Erythroblast (primary cell): ENCODE measurements at regions not wholly inside any gene's neighbourhood (a gene's known extent, or its start where the extent isn't known, plus 50 kb on each side); places are given as distances from the start of the nearest gene placed in this dataset.

Experiments used
- DNase-seq, 2 experiments: peaks; one replicate each; lab custom pipeline; 2025; lab: John Stamatoyannopoulos, UW
- GATA1 ChIP-seq: IDR thresholded peaks from 2 replicates; pipeline ENCODE4 v1.6.1; 2011; ENCODE audit warnings: low read depth, mild to moderate bottlenecking, control low read depth, low read length, moderate library complexity
- POLR2A ChIP-seq: IDR thresholded peaks from 2 replicates; pipeline ENCODE4 v1.6.1; 2011; ENCODE audit warnings: mild to moderate bottlenecking, low read length

DNA sequence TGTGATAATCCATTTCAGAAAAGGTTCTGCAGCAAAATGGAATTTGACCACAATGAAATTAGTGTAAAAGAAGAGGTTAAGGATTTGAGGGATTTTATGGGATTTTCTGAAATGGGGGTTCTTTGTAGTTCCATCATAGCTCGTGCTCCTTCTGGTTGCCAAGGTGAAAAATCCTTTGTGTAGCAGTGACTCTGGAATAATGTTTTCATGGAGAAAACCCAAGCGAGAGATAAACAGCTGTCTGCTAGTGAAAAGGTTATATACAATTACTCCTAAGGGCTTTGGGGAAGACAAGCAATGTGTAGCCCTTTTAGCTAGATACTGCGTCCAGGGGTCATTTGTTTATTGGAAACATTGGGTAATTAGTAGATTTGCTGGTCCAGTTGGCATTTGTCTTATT is 453.2 kb upstream of the DEPDC1 start:
- no peak for DNase-seq
- TF ChIP-seq GATA1: no peak
- no peak for TF ChIP-seq POLR2A

DNA sequence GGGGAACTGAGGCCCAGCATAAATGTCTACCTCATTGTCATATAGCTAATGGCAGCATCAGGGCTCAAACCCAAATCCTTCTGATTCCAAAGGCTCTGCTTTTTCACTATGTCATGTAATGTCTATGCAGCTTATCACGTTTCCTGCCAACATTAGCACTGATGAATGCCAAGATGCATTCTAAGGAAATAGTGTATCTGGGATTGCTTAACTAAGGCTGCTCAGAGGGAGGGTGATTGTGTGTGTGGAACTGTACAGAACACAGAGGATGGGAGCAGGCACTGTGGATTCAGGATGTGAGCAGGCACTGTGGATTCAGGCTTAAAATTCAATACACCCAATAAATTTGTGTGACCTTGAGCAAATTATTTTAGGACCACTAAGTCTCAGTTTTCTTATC is 456.4 kb upstream of the DEPDC1 start:
- TF ChIP-seq POLR2A (no peak), GATA1 (no peak)
- DNase-seq: no peak

DNA sequence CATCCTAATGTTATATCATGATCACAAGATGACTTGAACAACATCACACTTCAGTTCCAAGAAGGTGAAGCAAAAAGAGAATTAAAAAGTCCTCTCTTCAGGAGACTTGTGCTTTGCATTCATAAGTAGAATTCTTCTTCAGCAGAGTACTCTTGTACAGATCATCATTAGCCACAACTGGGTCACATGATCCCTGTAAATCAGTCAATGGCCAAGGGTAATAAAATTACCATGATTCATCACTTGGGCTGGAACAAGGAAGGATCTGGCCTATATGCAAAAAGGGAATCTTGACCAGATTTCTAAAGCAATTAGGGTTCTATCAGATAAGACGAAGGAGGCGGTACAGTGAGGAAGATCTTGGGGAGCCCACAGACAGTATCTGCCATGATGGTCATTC is 458.0 kb upstream of the DEPDC1 start:
- DNase-seq: no peak
- TF ChIP-seq GATA1: no peak
- no peak for TF ChIP-seq POLR2A

DNA sequence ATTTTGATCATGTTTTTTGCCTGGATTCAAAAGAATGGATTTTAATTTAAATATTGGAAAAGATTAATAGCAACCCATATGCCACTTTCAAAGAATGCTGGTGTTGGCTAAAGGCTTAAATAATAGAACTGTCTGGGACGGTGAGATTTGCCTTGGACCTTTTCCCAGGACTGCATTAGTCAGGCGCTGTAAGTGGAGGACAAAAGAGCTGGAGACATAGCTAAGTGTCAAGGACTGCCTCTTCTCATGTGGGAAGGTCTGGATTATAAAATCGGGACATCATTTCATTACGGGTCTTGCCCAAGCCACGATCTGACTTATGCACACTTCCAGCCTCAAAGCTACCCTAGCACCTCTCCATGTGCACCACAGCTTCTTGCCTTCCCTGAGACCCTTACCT is 458.5 kb upstream of the DEPDC1 start:
- TF ChIP-seq GATA1: no peak
- TF ChIP-seq POLR2A: no peak
- DNase-seq: no peak

DNA sequence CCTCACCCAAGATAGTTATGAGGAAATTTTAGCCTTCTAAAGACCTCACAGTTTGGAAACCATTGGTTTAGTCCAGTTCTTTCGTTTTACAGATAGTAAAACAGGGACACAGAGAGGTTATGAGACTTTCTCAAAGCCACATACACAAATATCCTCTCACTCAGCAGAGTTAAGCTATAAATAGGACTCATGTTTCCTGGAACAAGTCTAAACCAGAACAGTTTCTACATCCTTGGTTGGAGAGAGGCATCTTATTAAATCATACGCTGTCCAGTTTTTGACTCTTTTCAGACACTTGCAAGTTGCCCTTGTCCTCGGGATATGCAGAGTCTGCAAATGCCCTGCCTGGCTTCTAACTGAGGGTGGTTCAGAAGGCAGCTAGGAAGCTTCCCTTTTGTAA is 462.1 kb upstream of the DEPDC1 start:
- DNase-seq: no peak
- TF ChIP-seq GATA1: no peak
- no peak for TF ChIP-seq POLR2A

DNA sequence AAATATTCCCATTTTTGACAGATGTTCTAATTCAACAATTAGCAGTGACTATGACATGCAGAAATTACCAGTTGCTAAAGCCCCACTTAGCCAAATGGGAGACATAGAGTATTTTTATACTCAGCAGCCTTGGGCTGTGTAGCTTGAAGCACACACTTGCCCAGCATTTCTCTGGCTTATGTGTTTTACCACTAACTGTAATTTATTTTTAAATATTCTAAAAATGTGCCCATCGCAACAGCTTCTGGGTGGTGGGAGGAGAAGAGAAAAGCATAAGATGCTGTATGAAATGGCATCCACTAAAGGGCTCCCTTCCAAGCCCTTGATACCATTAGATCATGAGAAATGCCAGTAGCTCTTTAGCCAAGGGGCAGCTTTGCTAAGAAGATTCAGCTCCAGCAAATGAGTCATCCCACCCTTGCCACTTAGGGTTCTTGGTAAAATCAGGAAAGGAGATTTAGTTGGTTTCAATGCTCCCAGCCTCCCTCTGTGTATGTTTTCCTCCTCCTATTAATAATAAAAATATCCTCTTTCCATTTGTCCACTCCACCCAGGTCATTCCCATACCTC is 462.7 kb upstream of the DEPDC1 start:
- DNase-seq: no peak
- no peak for TF ChIP-seq GATA1
- no peak for TF ChIP-seq POLR2A

DNA sequence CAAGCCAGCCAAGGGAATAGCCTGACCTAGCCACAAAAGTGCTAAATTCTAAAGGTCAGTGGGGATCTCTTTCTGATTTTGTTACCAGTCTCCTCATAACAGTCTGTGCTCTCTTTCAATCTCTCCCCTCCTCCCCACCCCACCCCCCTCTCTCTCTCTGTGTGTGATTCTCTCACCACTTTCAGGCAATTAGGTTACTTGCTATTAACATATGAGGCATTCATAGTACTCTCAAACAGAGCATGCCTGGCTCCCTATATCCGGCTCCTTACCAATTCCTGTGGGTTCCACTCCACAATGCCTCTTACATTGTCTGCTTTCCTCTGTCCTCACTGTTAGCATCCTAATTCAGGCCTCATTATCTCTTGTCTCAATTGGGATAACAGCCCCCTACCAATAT is 464.3 kb upstream of the DEPDC1 start:
- TF ChIP-seq POLR2A (no peak), GATA1 (no peak)
- DNase-seq: no peak

DNA sequence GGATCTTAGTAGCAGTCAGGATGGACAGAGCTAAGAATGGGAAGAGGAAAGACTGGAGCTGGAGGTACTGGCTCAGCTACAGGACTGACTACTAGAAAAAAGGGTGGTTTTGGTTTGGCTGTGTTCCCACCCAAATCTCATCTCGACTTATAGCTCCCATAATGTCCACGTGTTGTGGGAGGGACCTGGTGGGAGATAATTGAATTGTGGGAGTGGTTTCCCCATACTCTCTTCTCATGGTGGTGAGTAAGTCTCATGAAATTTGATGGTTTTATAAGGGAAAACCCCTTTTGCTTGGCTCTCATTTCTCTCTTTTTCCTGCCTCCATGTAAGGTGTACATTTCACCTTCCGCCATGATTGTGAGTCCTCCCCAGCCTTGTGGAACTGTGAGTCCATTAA is 466.5 kb upstream of the DEPDC1 start:
- no peak for DNase-seq
- TF ChIP-seq POLR2A: no peak
- TF ChIP-seq GATA1: no peak

DNA sequence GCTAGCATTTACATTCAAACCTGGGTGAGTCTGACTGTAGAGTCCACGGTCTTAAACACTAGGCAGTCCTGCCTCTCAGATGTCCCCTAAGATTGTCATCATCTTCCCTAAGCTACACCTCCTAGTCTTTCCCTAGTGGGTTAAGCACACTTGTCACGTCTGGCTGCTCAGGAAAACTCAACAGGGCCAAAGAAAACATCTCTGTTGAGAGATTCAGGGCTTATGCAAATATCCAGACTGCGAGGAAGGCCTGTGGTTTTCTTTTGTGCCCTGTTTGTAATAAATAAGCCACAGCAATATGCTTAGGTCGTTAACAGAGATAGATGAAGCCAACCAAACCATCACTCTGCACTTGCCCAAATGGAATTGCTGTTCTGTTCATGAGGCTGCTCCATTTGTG is 472.6 kb upstream of the DEPDC1 start:
- TF ChIP-seq POLR2A (no peak), GATA1 (no peak)
- DNase-seq: no peak

DNA sequence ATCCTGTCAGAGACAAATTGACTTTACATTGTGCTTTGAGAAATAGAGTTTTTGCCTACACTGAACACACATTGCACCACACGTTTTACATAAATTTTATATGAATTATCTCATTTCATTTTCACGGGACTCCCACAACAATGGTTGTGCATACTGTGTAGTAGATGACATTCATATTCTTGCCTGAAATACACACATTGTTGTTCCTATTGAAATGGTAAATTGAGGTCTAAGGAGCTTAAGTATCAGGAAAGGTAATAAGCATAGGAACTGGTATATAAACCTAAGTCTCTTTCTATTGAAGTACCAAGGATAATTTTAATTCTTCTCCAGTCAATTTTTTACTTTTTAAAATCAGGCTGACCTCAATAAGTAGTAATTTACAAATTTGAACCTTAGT is 473.7 kb upstream of the DEPDC1 start:
- DNase-seq: no peak
- TF ChIP-seq POLR2A (no peak), GATA1 (no peak)

DNA sequence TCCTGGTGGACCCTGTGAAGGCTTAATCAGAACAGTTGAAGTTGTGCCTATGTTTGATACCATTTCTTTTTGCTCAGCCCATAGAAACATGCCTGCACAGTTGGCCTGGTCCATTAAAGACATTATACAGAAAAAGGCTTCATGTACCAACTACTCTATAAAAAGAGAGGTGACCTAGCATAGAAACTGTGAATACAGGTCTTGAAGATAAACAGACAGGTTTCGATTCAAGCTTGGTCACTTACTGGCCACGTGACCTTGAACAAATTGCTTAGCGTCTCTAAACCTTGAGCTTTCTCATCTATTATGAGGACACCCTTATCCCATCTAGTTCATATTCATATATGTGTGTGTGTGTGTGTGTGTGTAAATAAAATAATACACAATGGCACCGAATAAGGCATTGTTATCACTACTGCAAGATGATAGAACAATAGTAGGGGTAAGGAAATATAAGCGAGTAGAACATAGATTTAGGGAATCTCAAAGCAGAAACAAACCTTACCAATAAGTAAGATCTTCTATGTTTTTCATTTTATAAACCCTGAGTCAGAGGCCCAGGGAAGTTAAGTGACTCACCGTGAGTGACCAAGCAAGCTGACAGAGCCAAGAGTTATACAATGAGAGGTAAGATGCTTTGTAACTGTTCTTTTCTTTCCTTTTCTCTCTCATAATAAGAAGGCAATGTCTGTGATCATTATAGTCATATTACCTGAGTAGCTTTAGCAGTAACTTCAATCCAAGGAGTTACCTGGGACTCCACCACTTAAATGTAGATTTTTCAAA is 476.8 kb upstream of the DEPDC1 start:
- DNase-seq: peak in 1 of 2 experiments; percentile 2
- TF ChIP-seq GATA1 (no peak), POLR2A (no peak)

DNA sequence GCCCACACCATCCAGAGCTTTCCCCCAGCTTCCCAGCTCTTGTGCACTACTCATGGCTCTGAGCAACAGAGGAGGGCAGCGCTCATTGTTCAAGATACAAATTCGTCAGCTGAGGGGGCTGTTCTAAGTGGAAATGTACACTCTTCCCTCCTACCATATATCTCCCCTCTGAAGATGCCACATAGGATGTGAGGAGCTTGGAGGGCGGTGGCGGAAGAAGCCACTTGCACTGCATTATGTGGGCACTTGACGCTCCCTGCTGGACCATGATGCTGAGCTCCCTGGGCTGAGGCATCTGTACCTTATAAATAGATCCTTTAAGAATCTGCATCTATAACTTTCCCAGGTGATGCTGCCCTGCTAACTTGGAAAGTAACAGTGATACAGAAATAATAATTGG is 477.6 kb upstream of the DEPDC1 start:
- no peak for DNase-seq
- TF ChIP-seq GATA1 (no peak), POLR2A (no peak)

DNA sequence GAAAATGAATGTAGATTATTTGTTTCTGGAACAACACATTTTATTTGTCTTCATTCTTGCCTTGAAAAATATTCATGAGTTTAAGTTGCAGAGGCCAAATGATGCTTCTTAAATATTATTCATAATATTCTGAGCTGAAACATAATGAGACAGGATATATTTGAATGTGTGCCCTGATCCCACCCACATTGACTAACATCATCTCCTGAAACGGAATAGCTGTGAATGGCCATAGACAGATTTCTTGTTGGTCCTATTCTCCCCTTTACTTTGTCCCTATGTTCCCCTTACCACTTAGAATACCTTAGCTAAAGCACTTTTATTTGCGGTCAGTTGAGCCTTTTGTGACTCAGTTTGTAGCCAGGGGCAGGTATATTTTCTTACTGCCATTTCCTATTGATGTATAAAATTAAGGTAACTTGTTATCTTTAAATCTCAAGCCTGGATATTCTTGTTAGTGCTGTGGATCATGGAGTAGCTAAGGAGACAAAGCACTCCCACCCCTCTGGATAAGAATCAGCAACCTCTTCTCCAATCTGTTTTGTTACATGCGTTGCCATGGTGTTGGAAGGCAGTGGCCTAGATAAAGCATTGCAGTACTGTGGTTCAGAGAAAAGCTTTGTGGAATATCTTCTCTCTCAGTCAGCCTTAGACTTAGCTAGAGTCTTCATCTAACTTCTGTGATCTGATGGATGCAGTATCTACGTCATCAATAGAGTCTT is 478.5 kb upstream of the DEPDC1 start:
- TF ChIP-seq GATA1: no peak
- DNase-seq: no peak

DNA sequence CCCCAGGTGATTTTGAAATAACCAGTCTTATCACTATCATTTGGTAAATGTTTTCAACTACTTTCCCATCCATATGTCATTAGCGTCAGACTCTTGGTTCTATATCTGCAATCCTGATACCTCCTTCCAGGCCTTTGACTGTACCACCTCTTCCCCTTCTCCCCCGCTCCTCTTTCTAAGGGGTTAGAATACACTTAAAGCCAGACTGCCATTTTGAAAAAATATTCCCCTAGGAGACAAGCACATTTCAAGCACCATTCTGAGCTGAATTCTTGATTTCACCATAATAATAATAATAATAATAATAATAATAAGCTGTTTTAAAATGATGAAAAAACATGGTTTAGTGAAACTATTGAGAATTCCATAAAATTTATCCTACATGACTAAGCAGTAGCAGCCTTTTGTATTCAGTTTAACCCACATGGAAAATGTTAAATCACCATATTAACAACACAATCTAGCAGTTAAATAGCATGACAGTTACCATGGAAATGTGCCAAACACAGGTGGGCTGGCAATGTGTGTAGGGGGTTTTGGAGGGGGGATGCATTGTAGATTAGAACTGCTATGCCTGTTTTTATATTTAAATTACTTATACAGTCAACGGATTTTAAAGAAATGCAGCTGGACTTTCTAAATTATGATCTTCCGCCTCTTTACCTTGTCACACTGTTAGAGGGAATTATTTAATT is 480.2 kb upstream of the DEPDC1 start:
- no peak for DNase-seq
- TF ChIP-seq GATA1 (no peak), POLR2A (no peak)

DNA sequence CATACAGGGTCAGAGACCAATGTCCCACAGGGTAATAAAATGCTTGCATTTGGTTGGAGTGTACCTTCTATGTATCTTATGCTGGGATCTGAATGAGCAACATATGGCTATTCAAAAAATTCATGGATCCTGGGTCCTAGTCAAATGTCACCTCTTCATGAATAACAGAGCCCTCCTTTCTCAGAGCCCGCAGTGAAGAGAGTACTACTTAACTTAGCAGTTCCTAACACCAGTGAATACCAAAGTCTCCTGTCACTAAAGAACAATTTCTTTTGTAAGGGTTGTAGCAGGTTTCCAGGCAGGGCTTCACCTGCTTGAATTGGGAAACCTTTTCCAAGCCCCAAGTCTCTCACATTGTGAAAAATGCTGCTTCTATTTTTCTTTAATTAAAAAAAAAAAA is 483.0 kb upstream of the DEPDC1 start:
- DNase-seq: no peak
- TF ChIP-seq GATA1: no peak
- TF ChIP-seq POLR2A: no peak
